ENCODE measurements at regions not wholly inside any gene's neighbourhood (a gene's known extent, or its start where the extent isn't known, plus 50 kb on each side); places are given as distances from the start of the nearest gene placed in this dataset.

- no peak overlapping the region for H3K4me3 ChIP-seq (ENCODE audit: control insufficient read depth, low read depth, low read length)
- TF ChIP-seq CTCF (IDR thresholded peaks at IDR 0.05; ENCODE audit: control insufficient read depth, insufficient read depth, low read depth, low read length, missing control alignments), result no peak
- no peak for DNase-seq (ENCODE audit: low read depth)
These were observed 89.3 kb upstream of the TNC start for GRCh38 chr9:115207003-115207836.

DNA sequence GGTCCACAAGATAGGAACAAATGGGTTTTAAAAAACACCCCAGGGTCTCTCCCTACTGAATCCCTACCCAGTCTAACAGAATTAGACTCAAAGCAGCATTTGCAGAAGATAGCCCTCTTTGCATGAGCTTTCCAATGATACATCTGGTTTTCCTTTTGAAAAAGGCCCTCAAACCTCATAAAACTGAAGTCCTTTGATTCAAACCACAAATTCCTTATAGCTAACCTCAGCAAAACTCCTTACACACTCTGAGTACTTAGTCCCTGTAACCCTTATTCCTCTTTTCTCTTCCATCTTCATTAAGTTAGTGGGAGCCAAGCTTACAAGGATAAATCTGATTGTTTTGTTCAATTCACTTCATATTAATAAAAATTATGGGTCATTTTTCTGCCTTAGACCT is 90.5 kb upstream of the TNC start:
- no peak for TF ChIP-seq CTCF (IDR thresholded peaks at IDR 0.05; ENCODE audit: control insufficient read depth, insufficient read depth, low read depth, low read length, missing control alignments)
- peak; percentile 67 for DNase-seq (ENCODE audit: low read depth)
- no peak overlapping the region for H3K4me3 ChIP-seq (ENCODE audit: control insufficient read depth, low read depth, low read length)

DNA sequence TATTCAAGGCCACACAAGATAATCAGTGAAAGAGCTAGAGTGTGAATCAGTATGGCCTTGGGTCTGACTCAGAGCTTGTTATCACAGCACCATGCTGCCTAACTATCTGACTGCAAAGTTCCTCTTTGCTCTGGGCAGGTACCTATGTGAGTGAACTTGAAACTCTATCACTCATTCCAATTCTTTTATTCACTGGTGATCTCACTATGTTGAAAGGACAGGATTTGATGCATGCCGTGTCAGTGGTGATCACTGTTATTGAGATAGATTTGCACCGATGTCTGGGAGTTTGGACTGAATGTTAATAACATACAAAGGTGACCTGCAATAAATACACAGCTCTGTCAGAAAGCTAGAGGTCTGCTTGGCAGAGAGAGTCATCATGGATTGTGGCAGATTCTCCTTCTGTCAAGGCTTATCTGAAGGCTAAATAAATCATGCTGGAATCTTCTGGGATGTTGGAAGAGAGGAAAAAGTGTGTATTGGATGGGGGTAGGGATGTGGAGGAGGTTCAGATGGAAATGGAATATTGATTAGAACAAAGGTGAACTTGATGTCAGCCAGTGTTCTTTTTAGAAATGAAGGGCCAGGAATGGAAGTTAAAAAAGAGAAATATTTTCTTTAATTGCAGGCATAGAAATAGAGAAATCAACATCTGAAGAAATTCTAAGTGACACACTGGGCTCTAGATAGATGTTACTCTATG is 91.8 kb upstream of the TNC start:
- no peak for TF ChIP-seq CTCF (IDR thresholded peaks at IDR 0.05; ENCODE audit: control insufficient read depth, insufficient read depth, low read depth, low read length, missing control alignments)
- no peak for DNase-seq (ENCODE audit: low read depth)

DNA sequence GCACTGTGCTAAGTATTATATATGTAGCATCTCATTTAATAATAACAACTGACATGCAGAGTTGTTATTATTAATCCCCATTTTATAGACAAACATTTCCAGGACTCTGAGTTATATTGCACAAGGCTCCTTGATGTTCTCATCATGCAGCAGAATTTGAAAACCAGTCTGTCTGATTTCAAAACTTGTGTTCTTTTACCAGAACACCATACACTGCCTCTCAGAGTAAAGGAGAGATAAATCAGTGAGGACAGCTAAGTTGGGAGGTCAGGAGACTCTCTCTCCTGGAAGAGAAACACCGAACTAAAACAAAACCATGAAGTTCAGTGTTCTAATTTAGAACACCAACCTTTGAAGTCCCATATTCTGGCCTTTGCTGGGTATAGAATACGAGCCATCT is 92.7 kb upstream of the TNC start:
- no peak for TF ChIP-seq CTCF (IDR thresholded peaks at IDR 0.05; ENCODE audit: control insufficient read depth, insufficient read depth, low read depth, low read length, missing control alignments)
- H3K4me3 ChIP-seq (ENCODE audit: control insufficient read depth, low read depth, low read length), result no peak overlapping the region
- no peak for DNase-seq (ENCODE audit: low read depth)

More for the DNA sequence above, 91.8 kb upstream of the TNC start:
- H3K4me3 ChIP-seq (ENCODE audit: control insufficient read depth, low read depth, low read length), result no peak overlapping the region

GRCh38 chr9:115211413-115212124 is 93.6 kb upstream of the TNC start:
- H3K4me3 ChIP-seq (ENCODE audit: control insufficient read depth, low read depth, low read length), result no peak overlapping the region
- peak; percentile 89 for DNase-seq (ENCODE audit: low read depth)

More at GRCh38 chr9:115211413-115212124, 93.6 kb upstream of the TNC start:
- no peak for TF ChIP-seq CTCF (IDR thresholded peaks at IDR 0.05; ENCODE audit: control insufficient read depth, insufficient read depth, low read depth, low read length, missing control alignments)

All from AG09309 (cell line).